ENCODE measurements at regions not wholly inside any gene's neighbourhood (a gene's known extent, or its start where the extent isn't known, plus 50 kb on each side); places are given as distances from the start of the nearest gene placed in this dataset.

GRCh38 chr2:219967247-219968245, 340.1 kb downstream of the SLC4A3 start:
- TF ChIP-seq CTCF (IDR thresholded peaks at IDR 0.05), result no peak
- TF ChIP-seq POLR2A (IDR thresholded peaks at IDR 0.05), result no peak
